ENCODE measurements at regions not wholly inside any gene's neighbourhood (a gene's known extent, or its start where the extent isn't known, plus 50 kb on each side); places are given as distances from the start of the nearest gene placed in this dataset.

DNA sequence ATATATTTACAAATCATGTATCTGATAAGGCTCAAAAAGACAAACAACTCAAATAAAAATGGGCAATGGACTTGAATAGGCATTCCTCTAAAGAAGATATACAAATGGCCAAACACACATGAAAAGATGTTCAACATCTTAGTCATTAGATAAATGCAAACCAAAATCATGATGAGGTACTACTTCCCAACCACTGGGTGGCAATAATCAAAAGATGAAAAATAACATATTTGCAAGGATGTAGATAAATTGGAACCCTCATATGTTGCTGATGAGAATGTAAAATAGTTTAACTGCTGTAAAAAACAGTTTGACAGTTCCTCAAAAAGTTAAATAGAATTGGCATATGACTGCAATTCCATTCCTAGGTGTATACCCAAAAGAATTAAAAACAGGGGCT lies 132.3 kb downstream of the TTC32 start:
- no peak overlapping the region for H3K4me3 ChIP-seq (replicated peaks; ENCODE audit: low read depth, low read length)
- no peak for DNase-seq (ENCODE audit: extremely low read depth, insufficient read length)
- H3K27me3 ChIP-seq (replicated peaks; ENCODE audit: control insufficient read depth, insufficient read depth, low read length), result no peaks in the 10 kb centered on the region; the same call in 1 of the 2 replicates
- no peaks in the 10 kb centered on the region for H3K36me3 ChIP-seq (ENCODE audit: control insufficient read depth, insufficient read depth, low read length)
- TF ChIP-seq, protein P1, sequence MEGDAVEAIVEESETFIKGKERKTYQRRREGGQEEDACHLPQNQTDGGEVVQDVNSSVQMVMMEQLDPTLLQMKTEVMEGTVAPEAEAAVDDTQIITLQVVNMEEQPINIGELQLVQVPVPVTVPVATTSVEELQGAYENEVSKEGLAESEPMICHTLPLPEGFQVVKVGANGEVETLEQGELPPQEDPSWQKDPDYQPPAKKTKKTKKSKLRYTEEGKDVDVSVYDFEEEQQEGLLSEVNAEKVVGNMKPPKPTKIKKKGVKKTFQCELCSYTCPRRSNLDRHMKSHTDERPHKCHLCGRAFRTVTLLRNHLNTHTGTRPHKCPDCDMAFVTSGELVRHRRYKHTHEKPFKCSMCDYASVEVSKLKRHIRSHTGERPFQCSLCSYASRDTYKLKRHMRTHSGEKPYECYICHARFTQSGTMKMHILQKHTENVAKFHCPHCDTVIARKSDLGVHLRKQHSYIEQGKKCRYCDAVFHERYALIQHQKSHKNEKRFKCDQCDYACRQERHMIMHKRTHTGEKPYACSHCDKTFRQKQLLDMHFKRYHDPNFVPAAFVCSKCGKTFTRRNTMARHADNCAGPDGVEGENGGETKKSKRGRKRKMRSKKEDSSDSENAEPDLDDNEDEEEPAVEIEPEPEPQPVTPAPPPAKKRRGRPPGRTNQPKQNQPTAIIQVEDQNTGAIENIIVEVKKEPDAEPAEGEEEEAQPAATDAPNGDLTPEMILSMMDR (IDR thresholded peaks at IDR 0.05; ENCODE audit: insufficient read depth, low read length, poor library complexity, severe bottlenecking), result peak; percentile 17

DNA sequence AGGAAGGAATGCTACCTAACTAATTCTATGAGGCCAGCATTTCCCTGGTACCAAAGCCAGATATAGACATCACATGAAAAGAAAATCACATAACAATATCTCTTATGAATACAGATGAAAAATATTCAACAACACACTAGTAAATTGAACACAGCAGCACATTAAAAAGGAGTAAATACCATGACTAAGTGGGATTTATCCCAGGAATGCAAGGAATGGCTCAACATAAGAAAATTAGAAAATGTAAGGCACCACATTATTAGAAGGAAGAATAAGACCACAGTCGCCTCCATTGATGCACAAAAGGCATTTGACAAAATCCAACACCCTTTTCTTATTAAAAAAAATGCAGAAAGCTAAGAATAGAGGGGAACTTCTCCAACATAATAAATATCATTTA lies 133.9 kb downstream of the TTC32 start:
- Histone ChIP-seq H3K36me3 (ENCODE audit: control insufficient read depth, insufficient read depth, low read length) (no peaks in the 10 kb centered on the region), H3K27me3 (replicated peaks; ENCODE audit: control insufficient read depth, insufficient read depth, low read length) (no peaks in the 10 kb centered on the region; the same call in 1 of the 2 replicates), H3K4me3 (replicated peaks; ENCODE audit: low read depth, low read length) (no peak overlapping the region)
- TF ChIP-seq, protein P1 (IDR thresholded peaks at IDR 0.05; ENCODE audit: insufficient read depth, low read length, poor library complexity, severe bottlenecking), result no peak
- no peak for DNase-seq (ENCODE audit: extremely low read depth, insufficient read length)

DNA sequence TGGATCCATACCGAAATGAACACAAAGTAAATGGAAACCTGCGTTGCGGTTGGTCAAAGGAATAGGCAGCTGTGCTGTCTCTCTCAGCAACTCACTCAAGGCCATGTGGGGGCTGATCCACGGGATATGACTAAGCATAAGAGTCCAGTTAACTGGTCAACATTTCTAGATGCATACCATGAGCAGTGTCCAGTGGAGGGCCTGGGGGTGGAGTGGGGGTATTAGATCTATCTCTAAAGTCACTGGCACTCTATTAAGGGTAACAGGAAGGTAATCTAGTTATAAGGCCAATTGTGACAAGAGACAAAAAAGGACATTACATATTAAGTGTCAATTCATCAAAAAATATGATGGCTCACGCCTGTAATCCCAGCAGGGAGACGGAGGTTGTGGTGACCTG lies 136.8 kb downstream of the TTC32 start:
- Histone ChIP-seq H3K4me3 (replicated peaks; ENCODE audit: low read depth, low read length) (no peak overlapping the region), H3K36me3 (ENCODE audit: control insufficient read depth, insufficient read depth, low read length) (no peaks in the 10 kb centered on the region), H3K27me3 (replicated peaks; ENCODE audit: control insufficient read depth, insufficient read depth, low read length) (no peaks in the 10 kb centered on the region; the same call in 1 of the 2 replicates)
- DNase-seq (ENCODE audit: extremely low read depth, insufficient read length), result no peak
- TF ChIP-seq, protein P1 (IDR thresholded peaks at IDR 0.05; ENCODE audit: insufficient read depth, low read length, poor library complexity, severe bottlenecking), result no peak

DNA sequence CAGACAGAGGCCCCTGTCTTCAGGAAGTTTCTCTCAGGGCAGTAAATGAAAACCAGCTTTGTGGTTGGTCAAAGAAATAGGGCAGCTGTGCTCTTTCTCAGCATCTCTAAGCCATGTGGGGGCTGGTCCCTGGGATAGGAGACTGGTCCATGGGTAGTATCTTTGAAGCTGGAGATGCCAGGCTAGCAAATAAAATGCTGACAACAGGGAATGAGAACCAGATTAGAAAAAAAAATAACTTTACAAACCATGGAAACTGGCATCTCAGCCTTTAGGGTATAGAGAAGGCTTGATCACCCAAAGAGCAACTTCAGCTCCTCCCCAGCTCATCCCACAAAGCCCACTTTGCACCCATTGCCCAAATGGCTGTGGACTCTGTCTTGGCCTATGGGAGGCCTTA lies 138.1 kb downstream of the TTC32 start:
- Histone ChIP-seq H3K4me3 (replicated peaks; ENCODE audit: low read depth, low read length) (no peak overlapping the region), H3K27me3 (replicated peaks; ENCODE audit: control insufficient read depth, insufficient read depth, low read length) (no peaks in the 10 kb centered on the region), H3K36me3 (ENCODE audit: control insufficient read depth, insufficient read depth, low read length) (no peaks in the 10 kb centered on the region)
- DNase-seq (ENCODE audit: extremely low read depth, insufficient read length), result no peak
- TF ChIP-seq, protein P1 (IDR thresholded peaks at IDR 0.05; ENCODE audit: insufficient read depth, low read length, poor library complexity, severe bottlenecking), result no peak

DNA sequence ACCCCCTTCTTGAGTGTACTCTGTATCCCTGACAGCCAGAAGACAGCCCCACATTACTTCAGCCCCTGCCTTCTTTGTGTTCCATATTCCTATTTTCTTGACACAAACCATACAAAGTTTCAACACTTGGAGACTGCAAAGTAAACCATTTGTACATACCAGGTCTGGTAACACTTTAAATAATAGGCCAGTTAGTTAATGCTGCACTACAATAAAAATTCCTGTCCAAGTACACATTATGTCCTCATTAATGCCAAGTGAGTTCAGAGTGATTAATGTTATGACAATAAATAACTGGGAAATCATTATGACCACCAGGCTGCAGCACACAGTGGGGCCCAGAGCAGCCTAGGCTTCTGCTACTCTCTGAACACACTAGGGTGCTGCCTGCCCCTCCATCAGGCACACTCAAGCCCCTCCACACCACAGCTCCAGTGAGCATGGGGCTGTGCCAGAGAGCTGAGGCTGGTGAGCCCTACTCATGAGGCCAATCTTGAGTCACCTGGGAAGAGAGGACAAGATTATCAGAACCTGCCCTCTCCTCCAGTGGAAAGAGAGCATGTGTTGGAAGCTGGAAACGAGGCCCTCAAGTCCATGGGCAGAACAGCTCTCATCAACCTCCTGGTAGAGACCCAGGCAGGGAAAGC lies 138.7 kb downstream of the TTC32 start:
- H3K36me3 ChIP-seq (ENCODE audit: control insufficient read depth, insufficient read depth, low read length), result no peaks in the 10 kb centered on the region
- no peak for DNase-seq (ENCODE audit: extremely low read depth, insufficient read length)
- H3K4me3 ChIP-seq (replicated peaks; ENCODE audit: low read depth, low read length), result no peak overlapping the region

More for the DNA sequence above, 138.7 kb downstream of the TTC32 start:
- H3K27me3 ChIP-seq (replicated peaks; ENCODE audit: control insufficient read depth, insufficient read depth, low read length), result no peaks in the 10 kb centered on the region
- TF ChIP-seq, protein P1 (IDR thresholded peaks at IDR 0.05; ENCODE audit: insufficient read depth, low read length, poor library complexity, severe bottlenecking), result no peak
